Stimulated activated CD4-positive, alpha-beta T cell treated with anti-CD3 and anti-CD28 coated beads, TNF-alpha, amount 100 ng/mL, for 24 hours (primary cell): ENCODE measurements at regions not wholly inside any gene's neighbourhood (a gene's known extent, or its start where the extent isn't known, plus 50 kb on each side); places are given as distances from the start of the nearest gene placed in this dataset.
A peak's percentile ranks its signal among the peaks of the same experiment; 100 is the strongest.

Source experiments
- DNase-seq, 3 experiments: peaks; one replicate each; pipeline ENCODE4 v3.0.0-alpha.2; 2020; ENCODE audit warnings: low read depth in 3 of 3

GRCh38 chr18:76202322-76202721 lies 292.7 kb downstream of the ZNF516 start:
- no peak for DNase-seq

GRCh38 chr18:76195601-76196000 lies 299.4 kb downstream of the ZNF516 start:
- no peak for DNase-seq

GRCh38 chr18:76188097-76188496 lies 306.9 kb downstream of the ZNF516 start:
- no peak for DNase-seq

- no peak for DNase-seq
These were observed 315.8 kb downstream of the ZNF516 start for GRCh38 chr18:76179257-76179656.

GRCh38 chr18:76177160-76177559 lies 317.9 kb downstream of the ZNF516 start:
- DNase-seq: no peak

GRCh38 chr18:76174451-76174850 lies 320.6 kb downstream of the ZNF516 start:
- no peak for DNase-seq

GRCh38 chr18:76169733-76170132 lies 325.3 kb downstream of the ZNF516 start:
- DNase-seq: no peak

GRCh38 chr18:76167845-76168621 lies 327.0 kb downstream of the ZNF516 start:
- no peak for DNase-seq

GRCh38 chr18:76167410-76167809 lies 327.6 kb downstream of the ZNF516 start:
- no peak for DNase-seq

GRCh38 chr18:76162886-76163285 lies 332.2 kb downstream of the ZNF516 start:
- DNase-seq: no peak

- no peak for DNase-seq
These were observed 333.1 kb downstream of the ZNF516 start for GRCh38 chr18:76161983-76162382.

- no peak for DNase-seq
These were observed 341.4 kb downstream of the ZNF516 start for GRCh38 chr18:76153691-76154090.

- DNase-seq: no peak
These were observed 345.3 kb downstream of the ZNF516 start for GRCh38 chr18:76149734-76150133.

GRCh38 chr18:76149284-76149683 lies 345.8 kb downstream of the ZNF516 start:
- no peak for DNase-seq

- no peak for DNase-seq
These were observed 349.3 kb downstream of the ZNF516 start for GRCh38 chr18:76145521-76146376.

- DNase-seq: no peak
These were observed 350.2 kb downstream of the ZNF516 start for GRCh38 chr18:76144844-76145243.

- DNase-seq: no peak
These were observed 352.4 kb downstream of the ZNF516 start for GRCh38 chr18:76142611-76143010.

GRCh38 chr18:76139844-76140243 lies 355.2 kb downstream of the ZNF516 start:
- no peak for DNase-seq

GRCh38 chr18:76137216-76137615 lies 357.8 kb downstream of the ZNF516 start:
- no peak for DNase-seq

- no peak for DNase-seq
These were observed 358.3 kb downstream of the ZNF516 start for GRCh38 chr18:76136701-76137100.

- no peak for DNase-seq
These were observed 360.4 kb downstream of the ZNF516 start for GRCh38 chr18:76134628-76135027.

GRCh38 chr18:76133873-76134272 lies 361.2 kb downstream of the ZNF516 start:
- DNase-seq: no peak

- DNase-seq: peak in 1 of 3 experiments; percentile 18
These were observed 363.3 kb downstream of the ZNF516 start for GRCh38 chr18:76131738-76132137.
